IPS-20b (cell line): ENCODE measurements at regions not wholly inside any gene's neighbourhood (a gene's known extent, or its start where the extent isn't known, plus 50 kb on each side); places are given as distances from the start of the nearest gene placed in this dataset.

Source experiments
- H3K27ac ChIP-seq: one replicate; pipeline ENCODE4 v1.5.1; 2013; ENCODE audit warnings: low read length
- H3K27me3 ChIP-seq: 2 replicates; pipeline ENCODE4 v1.6.1; 2013; ENCODE audit warnings: mild to moderate bottlenecking, low read length, inconsistent platforms; ENCODE audit not compliant: insufficient read depth
- H3K36me3 ChIP-seq: 2 replicates; pipeline ENCODE4 v1.6.1; 2013; ENCODE audit warnings: low read depth, mild to moderate bottlenecking, inconsistent platforms, low read length, moderate library complexity; ENCODE audit not compliant: insufficient read depth
- H3K4me1 ChIP-seq: 2 replicates; pipeline ENCODE4 v1.6.1; 2013; ENCODE audit warnings: mild to moderate bottlenecking, control low read depth, inconsistent platforms, low read length, moderate library complexity; ENCODE audit not compliant: insufficient read depth
- H3K4me3 ChIP-seq: 2 replicates; pipeline ENCODE4 v1.5.1; 2013; ENCODE audit warnings: mild to moderate bottlenecking, low read length, inconsistent platforms
- H3K9ac ChIP-seq: 2 replicates; pipeline ENCODE4 v1.6.1; 2013; ENCODE audit warnings: low read depth, mild to moderate bottlenecking, inconsistent platforms, low read length, moderate library complexity
- H3K9me3 ChIP-seq: 2 replicates; pipeline ENCODE4 v1.6.1; 2013; ENCODE audit warnings: mild to moderate bottlenecking, low read depth, low read length, inconsistent platforms; ENCODE audit not compliant: insufficient read depth

DNA sequence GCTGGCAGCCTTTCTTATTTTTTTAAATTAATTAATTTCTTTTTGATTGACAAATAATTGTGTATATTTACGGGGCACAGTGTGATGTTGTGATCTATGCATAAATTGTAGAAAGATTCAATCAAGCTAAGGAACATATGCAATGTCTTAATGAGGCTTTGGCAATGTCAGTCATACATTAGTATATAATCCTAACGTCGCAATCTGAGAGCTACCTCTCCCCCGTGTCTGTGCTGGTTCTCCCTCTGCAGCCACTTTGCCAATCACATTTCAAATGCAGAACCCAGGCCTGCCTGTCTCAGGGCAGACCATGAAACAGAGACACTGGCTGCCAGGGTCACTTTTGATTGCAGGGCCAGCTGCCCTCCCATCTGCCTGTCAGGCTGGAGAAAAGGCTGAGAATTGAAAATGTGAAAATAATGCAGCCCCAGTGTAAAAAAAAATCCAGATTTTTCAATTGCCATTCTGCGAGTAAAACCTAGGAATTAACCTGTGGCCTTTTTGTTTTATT, 56.3 kb downstream of the SLC24A2 start:
- H3K36me3 ChIP-seq = no peaks in the 10 kb centered on the region
- H3K27ac ChIP-seq = no peak overlapping the region
- no peaks in the 10 kb centered on the region for H3K9me3 ChIP-seq
- H3K4me3 ChIP-seq = no peak overlapping the region
- H3K4me1 ChIP-seq = no peaks in the 10 kb centered on the region
- H3K27me3 ChIP-seq = no peaks in the 10 kb centered on the region
- no peak overlapping the region for H3K9ac ChIP-seq

DNA sequence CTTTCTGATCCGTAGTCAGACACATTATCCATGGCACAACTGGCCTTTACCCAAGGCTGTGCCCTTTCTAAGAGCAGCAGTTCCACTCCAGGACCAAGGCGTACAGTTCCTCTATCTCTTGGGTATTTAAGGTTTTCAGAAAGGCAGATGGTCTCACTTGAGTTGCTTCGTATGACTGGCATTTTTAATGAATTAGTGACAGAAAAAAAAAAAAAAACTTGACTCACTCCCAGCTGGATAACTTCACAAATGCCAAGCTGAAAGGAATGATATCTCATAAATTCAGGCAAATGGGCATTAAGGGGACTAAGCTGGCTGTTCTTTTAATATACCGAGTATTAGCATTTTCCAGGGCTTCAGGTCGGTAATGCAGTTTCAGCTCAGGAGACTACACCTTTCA, 60.7 kb downstream of the SLC24A2 start:
- no peaks in the 10 kb centered on the region for H3K9me3 ChIP-seq
- H3K36me3 ChIP-seq = no peaks in the 10 kb centered on the region
- no peak overlapping the region for H3K9ac ChIP-seq
- no peak overlapping the region for H3K27ac ChIP-seq
- H3K4me3 ChIP-seq = no peak overlapping the region
- H3K4me1 ChIP-seq = no peaks in the 10 kb centered on the region
- no peaks in the 10 kb centered on the region for H3K27me3 ChIP-seq

DNA sequence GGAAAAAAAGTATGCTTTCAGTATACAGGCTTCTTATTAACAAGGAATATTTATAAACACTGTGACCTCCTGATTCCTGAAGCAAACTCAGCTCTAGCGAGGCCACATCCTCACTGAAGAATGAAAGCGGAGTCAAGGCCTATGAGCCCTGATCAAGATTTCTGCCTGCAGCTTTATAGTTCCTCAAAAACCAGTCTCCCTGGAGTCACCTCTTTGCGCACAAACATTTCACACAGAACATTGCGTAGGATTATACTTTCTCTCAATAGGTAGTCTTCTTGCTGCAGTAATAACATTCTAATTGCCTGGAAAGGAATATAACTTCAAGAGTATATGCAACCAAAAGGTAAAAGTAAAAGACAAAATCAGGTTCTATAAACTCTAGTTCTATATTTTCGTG, 62.9 kb downstream of the SLC24A2 start:
- Histone ChIP-seq H3K4me3 (no peak overlapping the region), H3K27me3 (no peaks in the 10 kb centered on the region), H3K9me3 (no peaks in the 10 kb centered on the region), H3K9ac (no peak overlapping the region), H3K4me1 (no peaks in the 10 kb centered on the region), H3K27ac (no peak overlapping the region), H3K36me3 (no peaks in the 10 kb centered on the region)

DNA sequence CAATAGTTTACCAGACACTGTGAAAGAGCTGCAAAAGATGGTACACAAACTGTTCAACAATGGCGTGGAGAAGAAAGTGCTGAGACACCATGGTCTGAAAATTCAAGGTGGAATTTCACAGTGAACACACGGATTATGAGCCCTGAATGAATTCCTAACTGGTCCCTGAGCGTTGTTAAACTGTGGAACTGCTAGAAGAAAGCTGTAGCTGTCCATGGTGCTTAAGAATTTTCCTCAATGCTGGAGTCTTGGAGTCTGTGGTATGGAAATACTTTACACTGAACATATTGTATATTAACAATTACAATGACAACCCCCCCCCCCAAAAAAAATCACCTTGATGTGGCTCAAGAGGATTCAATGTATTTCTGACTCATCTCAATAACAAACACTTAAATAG, 68.5 kb downstream of the SLC24A2 start:
- Histone ChIP-seq H3K9ac (no peak overlapping the region), H3K4me1 (no peaks in the 10 kb centered on the region), H3K27me3 (no peaks in the 10 kb centered on the region), H3K36me3 (no peaks in the 10 kb centered on the region), H3K4me3 (no peak overlapping the region), H3K27ac (no peak overlapping the region), H3K9me3 (no peaks in the 10 kb centered on the region)

DNA sequence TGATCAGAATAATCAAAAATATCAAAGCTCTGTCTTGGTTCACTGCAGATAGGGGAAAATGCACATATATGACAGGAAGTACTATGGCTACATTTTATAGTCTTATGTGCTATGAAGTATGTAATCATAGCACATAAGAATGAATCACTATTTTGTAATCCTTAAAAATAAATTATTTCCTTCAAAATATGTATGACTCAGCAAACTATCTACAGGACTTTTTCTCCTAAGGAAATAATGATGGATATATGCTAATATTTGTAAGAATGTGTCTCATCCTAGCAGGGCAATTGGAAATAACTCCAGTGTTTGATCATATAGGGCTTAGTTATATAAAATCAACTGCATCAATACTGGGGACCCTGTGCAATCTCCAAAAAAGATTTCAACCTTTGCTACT, 85.1 kb downstream of the SLC24A2 start:
- H3K4me1 ChIP-seq = peaks cover 30% of the 10 kb centered on the region
- no peaks in the 10 kb centered on the region for H3K27me3 ChIP-seq
- no peaks in the 10 kb centered on the region for H3K9me3 ChIP-seq
- no peaks in the 10 kb centered on the region for H3K36me3 ChIP-seq
- no peak overlapping the region for H3K27ac ChIP-seq
- H3K4me3 ChIP-seq = no peak overlapping the region
- no peak overlapping the region for H3K9ac ChIP-seq

DNA sequence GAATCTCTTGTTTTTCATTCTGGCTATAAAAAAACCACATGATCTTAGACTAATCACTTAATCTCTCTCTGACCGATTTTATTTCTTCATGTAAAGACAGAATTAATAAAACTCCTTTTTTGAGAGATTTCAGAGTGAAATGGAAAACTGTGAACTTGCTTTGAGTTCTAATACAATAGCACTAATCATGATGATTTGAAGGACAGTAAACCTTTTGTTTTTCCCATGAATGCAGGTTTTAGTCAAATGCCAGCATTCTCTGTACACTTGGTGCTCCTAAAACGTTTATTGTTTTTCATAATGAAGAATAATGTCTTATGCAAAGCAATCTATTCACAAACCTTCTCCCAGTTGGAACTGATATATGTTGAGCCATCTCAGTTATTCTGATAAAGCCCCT, 86.8 kb downstream of the SLC24A2 start:
- Histone ChIP-seq H3K27me3 (no peaks in the 10 kb centered on the region), H3K36me3 (no peaks in the 10 kb centered on the region), H3K9me3 (no peaks in the 10 kb centered on the region)

DNA sequence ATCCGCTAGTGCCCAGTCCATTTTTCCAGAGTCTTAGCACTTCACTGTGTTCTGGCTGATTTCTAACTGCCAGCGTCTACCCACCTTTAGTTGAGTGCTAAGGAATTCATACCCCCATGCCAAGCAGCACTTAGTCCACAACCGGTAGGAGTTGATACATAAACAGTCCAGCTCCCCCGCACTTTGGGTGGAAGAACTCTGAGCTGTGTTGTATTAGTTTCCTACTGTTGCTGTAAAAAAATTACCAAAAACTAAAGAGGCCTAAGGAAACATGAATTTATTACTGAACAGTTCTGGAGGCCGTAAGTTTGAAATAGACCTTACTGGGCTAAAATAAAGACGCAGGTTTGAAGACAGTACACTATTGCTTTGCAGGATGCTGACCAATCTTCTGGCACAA, 87.6 kb downstream of the SLC24A2 start:
- H3K4me1 ChIP-seq = peaks cover 30% of the 10 kb centered on the region
- peaks cover 2% of the 10 kb centered on the region for H3K9me3 ChIP-seq
- H3K4me3 ChIP-seq = no peak overlapping the region
- no peak overlapping the region for H3K27ac ChIP-seq
- peaks cover under 1% of the 10 kb centered on the region; the same call in 1 of the 2 replicates for H3K36me3 ChIP-seq
- H3K27me3 ChIP-seq = no peaks in the 10 kb centered on the region
- H3K9ac ChIP-seq = no peak overlapping the region

More for the DNA sequence above, 86.8 kb downstream of the SLC24A2 start:
- H3K4me3 ChIP-seq = no peak overlapping the region
- no peak overlapping the region for H3K27ac ChIP-seq
- peaks cover 30% of the 10 kb centered on the region for H3K4me1 ChIP-seq
- H3K9ac ChIP-seq = no peak overlapping the region

DNA sequence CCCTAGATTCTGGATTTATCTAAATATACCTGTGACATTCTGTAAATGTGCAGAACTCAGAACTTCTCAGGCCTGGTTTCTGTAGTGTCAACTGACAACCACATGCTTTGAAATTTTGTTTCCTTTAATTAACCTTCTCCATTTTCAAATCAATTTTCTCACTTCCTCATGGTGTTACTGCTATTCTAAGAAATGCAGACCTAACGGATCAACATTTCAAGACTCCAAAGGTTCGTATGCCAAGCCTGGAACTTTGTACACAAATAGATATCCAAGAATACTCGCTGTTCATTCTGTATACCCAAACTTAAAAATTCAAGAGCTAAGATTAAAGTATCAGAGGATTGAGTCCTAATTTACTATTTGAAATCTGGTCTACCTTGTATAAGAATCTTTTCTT, 88.1 kb downstream of the SLC24A2 start:
- Histone ChIP-seq H3K9me3 (peaks cover 8% of the 10 kb centered on the region), H3K27ac (no peak overlapping the region), H3K9ac (no peak overlapping the region)

DNA sequence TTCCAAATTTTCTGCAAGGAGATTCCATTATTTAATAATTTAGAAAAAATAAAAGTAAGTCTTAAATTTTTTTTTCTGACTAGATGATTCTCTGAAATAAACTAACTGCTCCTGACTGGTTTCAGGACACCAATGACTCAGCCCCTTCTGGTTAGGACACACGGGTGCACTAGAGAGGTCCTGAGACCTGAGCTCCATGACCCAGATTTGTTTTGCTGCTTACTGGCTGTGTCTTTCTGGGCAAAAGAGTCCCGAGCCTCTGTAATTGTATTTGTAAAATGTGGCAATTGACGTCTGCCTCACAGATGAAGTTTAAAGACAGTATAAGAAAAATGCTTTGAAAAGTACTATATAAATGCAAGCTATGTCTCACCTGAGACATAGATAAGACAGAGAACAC, 89.1 kb downstream of the SLC24A2 start:
- Histone ChIP-seq H3K4me3 (no peak overlapping the region), H3K9ac (no peak overlapping the region), H3K36me3 (peaks cover 6% of the 10 kb centered on the region; the same call in 1 of the 2 replicates), H3K4me1 (peaks cover 30% of the 10 kb centered on the region), H3K27ac (no peak overlapping the region), H3K9me3 (peaks cover 10% of the 10 kb centered on the region), H3K27me3 (no peaks in the 10 kb centered on the region)

More for the DNA sequence above, 88.1 kb downstream of the SLC24A2 start:
- Histone ChIP-seq H3K4me1 (peaks cover 30% of the 10 kb centered on the region), H3K36me3 (peaks cover 6% of the 10 kb centered on the region; the same call in 1 of the 2 replicates), H3K4me3 (no peak overlapping the region), H3K27me3 (no peaks in the 10 kb centered on the region)

DNA sequence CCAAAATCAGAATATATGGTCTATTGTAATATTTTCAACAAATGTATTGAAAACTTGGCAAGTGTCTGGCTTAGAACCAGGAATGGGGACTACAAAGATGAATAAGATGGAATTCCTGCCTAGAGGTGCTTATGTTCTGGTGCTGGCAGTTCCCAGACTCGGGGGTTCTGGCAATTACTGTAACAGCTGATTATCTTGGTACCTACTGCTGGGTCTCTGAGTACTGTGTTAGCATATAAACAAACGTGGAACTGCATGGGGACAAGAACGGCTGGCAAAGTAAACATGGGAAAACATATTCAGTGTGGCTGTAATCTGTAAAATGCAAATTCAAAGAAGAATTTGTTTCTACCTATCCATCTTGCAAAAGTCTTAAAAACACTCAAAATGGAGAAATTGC, 89.9 kb downstream of the SLC24A2 start:
- Histone ChIP-seq H3K4me1 (peaks cover 30% of the 10 kb centered on the region), H3K27me3 (no peaks in the 10 kb centered on the region), H3K9ac (no peak overlapping the region), H3K9me3 (peaks cover 10% of the 10 kb centered on the region), H3K4me3 (peak overlapping the region; percentile 28; the same call in 1 of the 2 replicates), H3K36me3 (peaks cover 6% of the 10 kb centered on the region; the same call in 1 of the 2 replicates), H3K27ac (no peak overlapping the region)

DNA sequence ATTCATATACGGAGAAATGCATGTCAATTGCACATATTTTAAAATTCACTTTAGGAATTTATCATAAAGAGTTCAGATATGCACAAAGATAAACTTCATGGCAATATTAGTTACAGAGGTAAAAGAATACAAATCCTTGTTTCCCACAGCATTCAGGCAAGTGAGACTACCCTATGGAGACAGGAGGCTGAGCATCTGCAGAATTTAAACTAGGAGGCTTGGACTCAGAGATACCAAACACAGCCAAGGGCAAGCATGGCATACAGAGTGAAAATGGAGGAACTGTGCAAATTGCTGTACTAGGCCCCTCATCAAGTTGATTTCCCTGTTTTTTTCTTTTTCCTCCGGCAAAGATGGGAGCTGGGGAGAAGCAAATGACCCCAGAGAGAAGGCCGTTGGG, 94.2 kb downstream of the SLC24A2 start:
- H3K4me1 ChIP-seq = peaks cover 4% of the 10 kb centered on the region; the same call in 1 of the 2 replicates
- H3K9ac ChIP-seq = no peak overlapping the region
- no peak overlapping the region for H3K4me3 ChIP-seq
- no peaks in the 10 kb centered on the region for H3K27me3 ChIP-seq
- H3K36me3 ChIP-seq = peaks cover 6% of the 10 kb centered on the region; the same call in 1 of the 2 replicates
- no peak overlapping the region for H3K27ac ChIP-seq
- peaks cover 10% of the 10 kb centered on the region for H3K9me3 ChIP-seq

DNA sequence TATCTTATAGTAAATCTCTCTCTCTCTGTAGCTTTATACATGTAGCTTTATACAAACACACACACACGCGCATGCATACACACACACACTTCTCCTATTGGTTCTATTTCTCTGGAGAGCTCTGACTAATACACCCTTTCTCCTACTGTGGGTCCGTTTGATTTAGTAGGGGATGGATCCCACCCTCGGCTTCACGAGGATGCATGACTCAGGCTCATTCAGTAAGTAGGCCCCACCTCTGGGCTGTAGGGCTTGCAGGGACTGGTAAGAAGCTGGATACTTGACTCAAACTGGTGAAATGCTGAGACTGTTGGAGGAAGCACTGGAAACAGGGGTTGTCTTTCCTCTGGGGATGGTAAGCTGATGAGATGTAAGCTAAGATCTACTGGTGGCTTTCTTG, 98.7 kb downstream of the SLC24A2 start:
- Histone ChIP-seq H3K36me3 (no peaks in the 10 kb centered on the region), H3K9me3 (peaks cover 10% of the 10 kb centered on the region), H3K9ac (no peak overlapping the region), H3K4me3 (no peak overlapping the region), H3K27me3 (no peaks in the 10 kb centered on the region), H3K27ac (no peak overlapping the region), H3K4me1 (no peaks in the 10 kb centered on the region)
